HCT116 (cell line): ENCODE measurements at regions not wholly inside any gene's neighbourhood (a gene's known extent, or its start where the extent isn't known, plus 50 kb on each side); places are given as distances from the start of the nearest gene placed in this dataset.

ENCODE experiments used
- ATAC-seq: fragments of 200-7000 bp; cut with Tn5 transposase; 2 replicates; pipeline ENCODE4 v1.9.1; 2020; ENCODE audit warnings: mild to moderate bottlenecking, moderate library complexity
- BruUV-seq: library from RNA; stranded (reverse); fragments of 400-500 nt; replicated peaks from 2 replicates; lab custom pipeline; 2021; lab: Mats Ljungman, UMichigan
- CTCF ChIA-PET: fragments of 300-600 bp; sonication (Branson Sonifier 250); formaldehyde crosslinking; loops from one replicate; lab custom pipeline; 2021; ENCODE audit warnings: antibody characterized with exemption; lab: Charles Lee
- POLR2A ChIA-PET: fragments of 300-600, 350-600 bp; sonication (Branson Sonifier 250); formaldehyde crosslinking; loops from one replicate; lab custom pipeline; 2021; ENCODE audit warnings: antibody characterized with exemption; lab: Charles Lee
- RAD21 ChIA-PET, 2 experiments: fragments of 300-600 bp; sonication (Branson Sonifier 250); formaldehyde crosslinking; loops; one replicate each; lab custom pipeline; 2023; ENCODE audit warnings: low total read pairs in 2 of 2; ENCODE audit not compliant: uncharacterized antibody in 2 of 2, unreplicated experiment in 2 of 2, low non-redundant PET in 1 of 2; lab: Charles Lee
- DNase-seq: peaks from one replicate; pipeline ENCODE4 v3.0.0-alpha.2; 2010; ENCODE audit warnings: low read depth, low spot score
- H2AFZ ChIP-seq: fragments of 200-600 bp; shearing (Covaris generic), sonication (generic); 2 replicates; pipeline ENCODE4 v1.6.1; 2017; ENCODE audit warnings: low read depth, mixed run types, mixed read lengths, antibody characterized with exemption, low read length; ENCODE audit not compliant: poor library complexity, severe bottlenecking
- H3K27ac ChIP-seq: 2 replicates; pipeline ENCODE4 v1.5.1; 2012; ENCODE audit warnings: low read depth, low read length
- H3K27me3 ChIP-seq: fragments of 200-600 bp; sonication (generic); 2 replicates; pipeline ENCODE4 v1.6.1; 2016; ENCODE audit warnings: mixed run types, low read length, mixed read lengths; ENCODE audit not compliant: insufficient read depth
- H3K36me3 ChIP-seq, 2 experiments: fragments of 200-500 bp in 1 of 2; fragments of 200-600 bp in 1 of 2; sonication (Bioruptor generic) in 1 of 2; sonication (generic) in 1 of 2; 2 replicates each; pipeline versions ENCODE4 v1.5.1 to v1.6.1; 2014 to 2016; ENCODE audit warnings: low read length in 2 of 2, inconsistent platforms in 1 of 2, mixed read lengths in 1 of 2, mixed run types in 1 of 2; ENCODE audit not compliant: insufficient read depth in 2 of 2, control insufficient read depth in 1 of 2
- H3K4me1 ChIP-seq, 2 experiments: fragments of 200-600 bp in 1 of 2; sonication (generic) in 1 of 2; 2 replicates each; pipeline versions ENCODE4 v1.5.1 to v1.6.1; 2012 to 2017; ENCODE audit warnings: low read length in 2 of 2, inconsistent platforms in 1 of 2, mild to moderate bottlenecking in 1 of 2, mixed read lengths in 1 of 2, mixed run types in 1 of 2, moderate library complexity in 1 of 2; ENCODE audit not compliant: insufficient read depth in 2 of 2, control insufficient read depth in 1 of 2
- H3K4me2 ChIP-seq: fragments of 200-600 bp; sonication (generic); 2 replicates; pipeline ENCODE4 v1.6.1; 2017; ENCODE audit warnings: mixed run types, low read length, mixed read lengths
- H3K4me3 ChIP-seq, 2 experiments: fragments of 200-600 bp in 1 of 2; sonication (generic) in 1 of 2; replicated peaks in 1 of 2; 2 replicates each; pipeline ENCODE4 v1.5.1; 2011 to 2016; ENCODE audit warnings: low read length in 2 of 2, control low read depth in 1 of 2, low read depth in 1 of 2, mild to moderate bottlenecking in 1 of 2, mixed read lengths in 1 of 2, mixed run types in 1 of 2
- H3K79me2 ChIP-seq: fragments of 200-600 bp; sonication (generic); 2 replicates; pipeline ENCODE4 v1.6.1; 2017; ENCODE audit warnings: mild to moderate bottlenecking, mixed run types, low read length, moderate library complexity, mixed read lengths; ENCODE audit not compliant: insufficient read depth
- H3K9ac ChIP-seq: fragments of 200-600 bp; sonication (generic); 2 replicates; pipeline ENCODE4 v1.6.1; 2016; ENCODE audit warnings: low read length, mixed read lengths
- H3K9me2 ChIP-seq: fragments of 200-600 bp; sonication (generic), shearing (Covaris generic); 2 replicates; pipeline ENCODE4 v1.6.1; 2017; ENCODE audit warnings: mixed run types, mild to moderate bottlenecking, moderate library complexity; ENCODE audit not compliant: insufficient read depth
- H3K9me3 ChIP-seq, 2 experiments: fragments of 200-500 bp in 1 of 2; fragments of 200-600 bp in 1 of 2; sonication (Bioruptor generic) in 1 of 2; sonication (generic) in 1 of 2; 2 replicates each; pipeline ENCODE4 v1.6.1; 2014 to 2017; ENCODE audit warnings: low read length in 2 of 2, mixed read lengths in 2 of 2, inconsistent platforms in 1 of 2, low read depth in 1 of 2, mild to moderate bottlenecking in 1 of 2, mixed run types in 1 of 2, moderate library complexity in 1 of 2; ENCODE audit not compliant: control insufficient read depth in 1 of 2, insufficient read depth in 1 of 2
- H4K20me1 ChIP-seq: fragments of 200-600 bp; sonication (generic), shearing (Covaris generic); 2 replicates; pipeline ENCODE4 v1.6.1; 2017; ENCODE audit warnings: mixed run types, mild to moderate bottlenecking, moderate library complexity; ENCODE audit not compliant: insufficient read depth
- CEBPB ChIP-seq: IDR thresholded peaks from 2 replicates; pipeline ENCODE4 v1.6.1; 2012; ENCODE audit warnings: low read depth
- ELF1 ChIP-seq: IDR thresholded peaks from 2 replicates; pipeline ENCODE4 v1.6.1; 2012; ENCODE audit warnings: low read depth, borderline replicate concordance
- EZH2 ChIP-seq: fragments of 200-600 bp; sonication (generic); IDR thresholded peaks from 2 replicates; pipeline ENCODE4 v1.6.1; 2017; ENCODE audit warnings: antibody characterized with exemption, mixed run types
- EZH2phosphoT487 ChIP-seq: fragments of 200-600 bp; IDR thresholded peaks from 2 replicates; pipeline ENCODE4 v1.6.1; 2018; ENCODE audit warnings: antibody characterized with exemption, borderline replicate concordance
- JUND ChIP-seq: IDR thresholded peaks from 2 replicates; pipeline ENCODE4 v1.6.1; 2012
- POLR2AphosphoS5 ChIP-seq: IDR thresholded peaks from 2 replicates; pipeline ENCODE4 v1.6.1; 2011; ENCODE audit warnings: mild to moderate bottlenecking, low read depth, low read length, moderate library complexity
- SRF ChIP-seq: IDR thresholded peaks from 2 replicates; pipeline ENCODE4 v1.6.1; 2012; ENCODE audit warnings: low read depth
- TCF7L2 ChIP-seq: IDR thresholded peaks from 2 replicates; pipeline ENCODE4 v1.7.0; 2011; ENCODE audit warnings: borderline replicate concordance, inconsistent platforms; ENCODE audit not compliant: insufficient read depth, insufficient read length; ENCODE audit errors: extremely low read depth
- YY1 ChIP-seq: IDR thresholded peaks from 2 replicates; pipeline ENCODE4 v1.6.1; 2011; ENCODE audit warnings: low read length, low read depth, moderate library complexity, mild to moderate bottlenecking; ENCODE audit not compliant: insufficient replicate concordance; ENCODE audit errors: extremely low read depth
- ZFX ChIP-seq: fragments of 450-650 bp; IDR thresholded peaks from 2 replicates; pipeline ENCODE4 v1.6.1; 2017
- ZNF274 ChIP-seq: fragments of 200-500 bp; sonication (Bioruptor generic); IDR thresholded peaks from 2 replicates; pipeline ENCODE4 v1.6.1; 2014; ENCODE audit warnings: mild to moderate bottlenecking, low read depth, low read length, inconsistent platforms
- intact Hi-C: fragments of 100-400 bp; cut with micrococcal nuclease; formaldehyde crosslinking; loops from 2 replicates; pipeline ENCODE4 v1.10.0; 2022
- TF ChIP-seq, protein P1 (sequence below): IDR thresholded peaks from 2 replicates; pipeline ENCODE4 v1.6.1; 2012; ENCODE audit warnings: low read depth
- TF ChIP-seq, protein P2 (sequence below): IDR thresholded peaks from 2 replicates; pipeline ENCODE4 v1.6.1; 2011; ENCODE audit warnings: mild to moderate bottlenecking, low read length, moderate library complexity; ENCODE audit not compliant: insufficient replicate concordance; ENCODE audit errors: extremely low read depth
- TF ChIP-seq, protein P3 (sequence below): IDR thresholded peaks from 2 replicates; pipeline ENCODE4 v1.6.1; 2012

DNA sequence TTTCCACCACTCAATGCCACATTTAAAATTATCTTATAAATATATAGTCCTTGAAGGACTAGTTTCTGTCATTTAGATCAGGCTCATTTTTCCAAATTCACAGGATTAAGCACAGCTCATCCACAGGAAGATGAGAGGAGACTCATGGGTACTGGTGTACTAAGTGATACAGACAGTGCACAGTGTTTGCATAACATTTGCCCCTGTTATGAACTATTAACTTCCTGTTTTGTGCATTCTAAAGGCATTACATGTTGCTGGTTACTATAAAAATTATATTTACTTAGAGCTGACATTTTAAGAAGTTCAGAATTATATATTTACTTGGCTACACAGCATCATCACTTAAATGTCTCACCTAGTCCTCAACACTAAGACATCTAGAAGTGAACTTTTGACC lies 772.0 kb downstream of the TECRL start:
- Histone ChIP-seq H3K79me2 (no peaks in the 10 kb centered on the region), H3K9me2 (no peaks in the 10 kb centered on the region), H3K4me1 (no peaks in the 10 kb centered on the region), H3K9ac (no peak overlapping the region), H2AFZ (no peak overlapping the region), H4K20me1 (no peaks in the 10 kb centered on the region), H3K27ac (no peak overlapping the region), H3K27me3 (no peaks in the 10 kb centered on the region), H3K4me3 (no peak overlapping the region), H3K4me2 (no peak overlapping the region), H3K36me3 (no peaks in the 10 kb centered on the region), H3K9me3 (peaks cover 12 to 18% of the 10 kb centered on the region in 2 experiments; a peak in 3 of 4 replicates)
- CTCF ChIA-PET, result no interaction called here
- DNase-seq (no peak), ATAC-seq (no peak)
- BruUV-seq, result no TSS peak
- intact Hi-C loops, result no loop called here
- TF ChIP-seq POLR2AphosphoS5 (no peak), EZH2phosphoT487 (no peak), JUND (no peak), CEBPB (no peak), ELF1 (no peak)
- TF ChIP-seq, protein P1, sequence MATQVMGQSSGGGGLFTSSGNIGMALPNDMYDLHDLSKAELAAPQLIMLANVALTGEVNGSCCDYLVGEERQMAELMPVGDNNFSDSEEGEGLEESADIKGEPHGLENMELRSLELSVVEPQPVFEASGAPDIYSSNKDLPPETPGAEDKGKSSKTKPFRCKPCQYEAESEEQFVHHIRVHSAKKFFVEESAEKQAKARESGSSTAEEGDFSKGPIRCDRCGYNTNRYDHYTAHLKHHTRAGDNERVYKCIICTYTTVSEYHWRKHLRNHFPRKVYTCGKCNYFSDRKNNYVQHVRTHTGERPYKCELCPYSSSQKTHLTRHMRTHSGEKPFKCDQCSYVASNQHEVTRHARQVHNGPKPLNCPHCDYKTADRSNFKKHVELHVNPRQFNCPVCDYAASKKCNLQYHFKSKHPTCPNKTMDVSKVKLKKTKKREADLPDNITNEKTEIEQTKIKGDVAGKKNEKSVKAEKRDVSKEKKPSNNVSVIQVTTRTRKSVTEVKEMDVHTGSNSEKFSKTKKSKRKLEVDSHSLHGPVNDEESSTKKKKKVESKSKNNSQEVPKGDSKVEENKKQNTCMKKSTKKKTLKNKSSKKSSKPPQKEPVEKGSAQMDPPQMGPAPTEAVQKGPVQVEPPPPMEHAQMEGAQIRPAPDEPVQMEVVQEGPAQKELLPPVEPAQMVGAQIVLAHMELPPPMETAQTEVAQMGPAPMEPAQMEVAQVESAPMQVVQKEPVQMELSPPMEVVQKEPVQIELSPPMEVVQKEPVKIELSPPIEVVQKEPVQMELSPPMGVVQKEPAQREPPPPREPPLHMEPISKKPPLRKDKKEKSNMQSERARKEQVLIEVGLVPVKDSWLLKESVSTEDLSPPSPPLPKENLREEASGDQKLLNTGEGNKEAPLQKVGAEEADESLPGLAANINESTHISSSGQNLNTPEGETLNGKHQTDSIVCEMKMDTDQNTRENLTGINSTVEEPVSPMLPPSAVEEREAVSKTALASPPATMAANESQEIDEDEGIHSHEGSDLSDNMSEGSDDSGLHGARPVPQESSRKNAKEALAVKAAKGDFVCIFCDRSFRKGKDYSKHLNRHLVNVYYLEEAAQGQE, result no peak
- POLR2A ChIA-PET, result no interaction called here
- RAD21 ChIA-PET, result no interaction called here

DNA sequence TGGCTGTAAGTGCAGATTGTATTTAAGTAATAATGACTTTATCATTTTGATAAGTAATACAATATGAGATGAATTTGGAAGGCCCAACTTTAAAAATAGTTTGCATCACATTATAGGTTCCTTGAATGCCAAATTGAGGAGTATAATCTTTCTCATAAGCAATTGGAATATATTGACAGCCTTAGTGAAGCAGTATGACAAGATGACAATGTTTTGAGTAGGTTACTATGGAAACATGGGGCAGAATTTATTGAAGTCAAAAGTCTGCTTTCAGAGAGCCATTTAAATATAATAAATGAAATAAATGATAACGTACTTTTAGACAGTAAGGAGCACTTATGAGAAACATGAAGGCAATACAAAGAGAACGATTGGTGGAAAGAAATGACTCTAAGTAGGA lies 776.4 kb downstream of the TECRL start:
- Histone ChIP-seq H3K9me3 (peaks cover 10 to 17% of the 10 kb centered on the region in 2 experiments; a peak in 3 of 4 replicates), H3K4me2 (no peak overlapping the region), H3K4me3 (no peak overlapping the region), H3K9ac (no peak overlapping the region), H3K79me2 (no peaks in the 10 kb centered on the region), H3K36me3 (no peaks in the 10 kb centered on the region), H3K27ac (no peak overlapping the region), H2AFZ (no peak overlapping the region), H4K20me1 (no peaks in the 10 kb centered on the region), H3K27me3 (no peaks in the 10 kb centered on the region), H3K9me2 (no peaks in the 10 kb centered on the region), H3K4me1 (no peaks in the 10 kb centered on the region)
- intact Hi-C loops, result no loop called here
- DNase-seq (no peak), ATAC-seq (no peak)
- POLR2A ChIA-PET, result no interaction called here
- no TSS peak for BruUV-seq
- CTCF ChIA-PET, result no interaction called here
- RAD21 ChIA-PET, result no interaction called here
- TF ChIP-seq ZFX (no peak), SRF (no peak), ELF1 (no peak), EZH2phosphoT487 (no peak), TCF7L2 (no peak), ZNF274 (no peak), EZH2 (no peak), YY1 (no peak), JUND (no peak)
- TF ChIP-seq, protein P2, sequence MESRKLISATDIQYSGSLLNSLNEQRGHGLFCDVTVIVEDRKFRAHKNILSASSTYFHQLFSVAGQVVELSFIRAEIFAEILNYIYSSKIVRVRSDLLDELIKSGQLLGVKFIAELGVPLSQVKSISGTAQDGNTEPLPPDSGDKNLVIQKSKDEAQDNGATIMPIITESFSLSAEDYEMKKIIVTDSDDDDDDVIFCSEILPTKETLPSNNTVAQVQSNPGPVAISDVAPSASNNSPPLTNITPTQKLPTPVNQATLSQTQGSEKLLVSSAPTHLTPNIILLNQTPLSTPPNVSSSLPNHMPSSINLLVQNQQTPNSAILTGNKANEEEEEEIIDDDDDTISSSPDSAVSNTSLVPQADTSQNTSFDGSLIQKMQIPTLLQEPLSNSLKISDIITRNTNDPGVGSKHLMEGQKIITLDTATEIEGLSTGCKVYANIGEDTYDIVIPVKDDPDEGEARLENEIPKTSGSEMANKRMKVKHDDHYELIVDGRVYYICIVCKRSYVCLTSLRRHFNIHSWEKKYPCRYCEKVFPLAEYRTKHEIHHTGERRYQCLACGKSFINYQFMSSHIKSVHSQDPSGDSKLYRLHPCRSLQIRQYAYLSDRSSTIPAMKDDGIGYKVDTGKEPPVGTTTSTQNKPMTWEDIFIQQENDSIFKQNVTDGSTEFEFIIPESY, result no peak
- TF ChIP-seq, protein P3, sequence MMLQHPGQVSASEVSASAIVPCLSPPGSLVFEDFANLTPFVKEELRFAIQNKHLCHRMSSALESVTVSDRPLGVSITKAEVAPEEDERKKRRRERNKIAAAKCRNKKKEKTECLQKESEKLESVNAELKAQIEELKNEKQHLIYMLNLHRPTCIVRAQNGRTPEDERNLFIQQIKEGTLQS, result no peak
